ENCODE measurements at regions not wholly inside any gene's neighbourhood (a gene's known extent, or its start where the extent isn't known, plus 50 kb on each side); places are given as distances from the start of the nearest gene placed in this dataset.

DNA sequence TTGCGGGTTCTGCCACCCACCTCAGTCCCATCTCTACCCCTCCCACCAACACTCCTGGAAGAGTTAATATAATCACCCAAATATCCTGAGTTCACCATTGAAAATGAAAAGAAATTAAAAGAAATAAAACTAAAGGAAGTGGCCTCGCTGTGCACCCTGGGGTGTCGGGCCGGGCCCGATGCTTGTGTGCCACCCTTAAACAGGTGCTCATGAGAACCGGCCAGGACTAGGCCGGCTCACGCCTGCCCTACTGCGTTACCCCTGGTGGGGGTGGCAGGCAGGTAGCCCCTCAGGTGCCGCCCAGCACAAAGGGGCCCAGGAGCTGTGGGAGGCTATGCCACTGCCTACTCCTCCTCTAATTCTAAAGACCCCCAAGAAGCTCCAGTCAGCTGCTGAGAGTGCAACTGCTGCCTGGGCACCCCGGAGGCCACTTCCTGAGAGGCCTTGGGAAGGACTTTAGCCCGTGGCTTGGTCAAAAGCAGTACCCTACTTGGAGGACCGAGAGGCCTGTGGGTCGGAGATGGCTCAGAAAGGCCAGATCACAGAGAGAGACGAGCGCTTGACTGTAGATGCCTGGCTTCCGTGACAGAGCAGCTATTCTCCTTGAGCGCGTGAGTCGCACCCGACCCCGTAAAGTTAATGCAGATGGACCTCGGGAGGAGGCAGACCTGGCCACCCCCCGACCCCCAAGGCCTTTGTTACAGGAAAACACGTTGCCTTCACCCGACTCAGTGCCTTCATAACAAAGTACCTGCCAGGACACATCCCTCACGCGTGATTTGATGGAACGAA is 51.0 kb upstream of the PPP2R2D start:
- H3K27ac ChIP-seq (ENCODE audit: low read depth, low read length): no peak overlapping the region
- H3K4me1 ChIP-seq (ENCODE audit: control insufficient read depth in 5 of 5, insufficient read depth in 5 of 5, low read length in 5 of 5): peaks cover 0 to 3% (median 0%) of the 10 kb centered on the region in 5 donors
- H3K27me3 ChIP-seq (ENCODE audit: control insufficient read depth in 5 of 5, insufficient read depth in 4 of 5, low read length in 5 of 5): peaks cover 7 to 29% (median 10%) of the 10 kb centered on the region in 5 donors
- H3K4me3 ChIP-seq (ENCODE audit: low read depth in 1 of 5, low read length in 5 of 5): no peak overlapping the region
- H3K9ac ChIP-seq (ENCODE audit: low read length in 5 of 5): no peak overlapping the region
- no peaks in the 10 kb centered on the region for H3K9me3 ChIP-seq (ENCODE audit: control insufficient read depth in 5 of 5, low read length in 5 of 5)
- H3K36me3 ChIP-seq (ENCODE audit: control insufficient read depth in 5 of 5, insufficient read depth in 5 of 5, low read length in 5 of 5): no peaks in the 10 kb centered on the region

DNA sequence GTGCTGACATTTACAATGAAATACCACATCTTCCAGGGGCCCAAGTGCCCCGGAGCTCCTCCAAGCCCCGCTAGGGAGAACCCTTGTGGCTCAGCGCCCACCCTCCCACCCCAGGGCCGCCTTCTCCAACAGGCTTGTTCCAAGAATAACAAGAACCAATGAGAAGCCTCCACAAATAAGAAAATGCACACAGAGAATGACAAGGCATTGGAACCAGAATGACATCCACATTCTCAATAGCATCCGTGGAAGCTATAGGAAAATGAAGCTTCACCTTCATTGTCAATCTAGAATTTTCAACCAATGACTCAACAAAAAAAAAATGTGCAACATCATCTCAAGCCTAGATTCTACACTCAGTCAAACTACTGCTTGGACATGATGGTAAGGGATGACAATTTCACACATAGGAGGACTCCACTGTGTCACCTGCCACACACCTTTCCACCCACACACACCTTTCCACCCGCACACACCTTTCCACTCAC is 50.4 kb upstream of the PPP2R2D start:
- H3K4me1 ChIP-seq (ENCODE audit: control insufficient read depth in 5 of 5, insufficient read depth in 5 of 5, low read length in 5 of 5): peaks cover 0 to 3% (median 0%) of the 10 kb centered on the region in 5 donors
- no peak overlapping the region for H3K9ac ChIP-seq (ENCODE audit: low read length in 5 of 5)
- no peaks in the 10 kb centered on the region for H3K9me3 ChIP-seq (ENCODE audit: control insufficient read depth in 5 of 5, low read length in 5 of 5)
- no peaks in the 10 kb centered on the region for H3K36me3 ChIP-seq (ENCODE audit: control insufficient read depth in 5 of 5, insufficient read depth in 5 of 5, low read length in 5 of 5)
- H3K27me3 ChIP-seq (ENCODE audit: control insufficient read depth in 5 of 5, insufficient read depth in 4 of 5, low read length in 5 of 5): peaks cover 7 to 33% (median 16%) of the 10 kb centered on the region in 5 donors
- H3K4me3 ChIP-seq (ENCODE audit: low read depth in 1 of 5, low read length in 5 of 5): no peak overlapping the region
- no peak overlapping the region for H3K27ac ChIP-seq (ENCODE audit: low read depth, low read length)
